ENCODE measurements at regions not wholly inside any gene's neighbourhood (a gene's known extent, or its start where the extent isn't known, plus 50 kb on each side); places are given as distances from the start of the nearest gene placed in this dataset.

- TF ChIP-seq CTCF (IDR thresholded peaks at IDR 0.05; ENCODE audit: low read depth, low read length, missing input control) (no peak), SP1 (IDR thresholded peaks at IDR 0.05) (no peak), FOXA1 (IDR thresholded peaks at IDR 0.05) (no peak), ATF3 (IDR thresholded peaks at IDR 0.05) (no peak), GABPA (IDR thresholded peaks at IDR 0.05 in 1 of 2, conservative IDR thresholded peaks at IDR 0.05 in 1 of 2) (no peak)
Observed at GRCh38 chr6:71388068-71388744, 99.6 kb downstream of the OGFRL1 start.

All from liver (tissue), 3 donors.